PC-3 (cell line): ENCODE measurements at regions not wholly inside any gene's neighbourhood (a gene's known extent, or its start where the extent isn't known, plus 50 kb on each side); places are given as distances from the start of the nearest gene placed in this dataset.

Experiments
- EZH2 ChIP-seq: fragments of 300-600 bp; sonication (generic); IDR thresholded peaks from one replicate; pipeline ENCODE4 v1.6.1; 2017; ENCODE audit warnings: antibody characterized with exemption, mild to moderate bottlenecking, low read length; ENCODE audit not compliant: unreplicated experiment
- EZH2phosphoT487 ChIP-seq: fragments of 300-600 bp; sonication (generic); IDR thresholded peaks from 2 replicates; pipeline ENCODE4 v1.6.1; 2018; ENCODE audit warnings: mild to moderate bottlenecking, antibody characterized with exemption, low read length, borderline replicate concordance
- TF ChIP-seq, protein P1 (sequence below): fragments of 300-600 bp; sonication (generic); conservative IDR thresholded peaks from 2 replicates; pipeline ENCODE4 v1.5.1; 2017; ENCODE audit warnings: antibody characterized with exemption, low read depth, mild to moderate bottlenecking, low read length

DNA sequence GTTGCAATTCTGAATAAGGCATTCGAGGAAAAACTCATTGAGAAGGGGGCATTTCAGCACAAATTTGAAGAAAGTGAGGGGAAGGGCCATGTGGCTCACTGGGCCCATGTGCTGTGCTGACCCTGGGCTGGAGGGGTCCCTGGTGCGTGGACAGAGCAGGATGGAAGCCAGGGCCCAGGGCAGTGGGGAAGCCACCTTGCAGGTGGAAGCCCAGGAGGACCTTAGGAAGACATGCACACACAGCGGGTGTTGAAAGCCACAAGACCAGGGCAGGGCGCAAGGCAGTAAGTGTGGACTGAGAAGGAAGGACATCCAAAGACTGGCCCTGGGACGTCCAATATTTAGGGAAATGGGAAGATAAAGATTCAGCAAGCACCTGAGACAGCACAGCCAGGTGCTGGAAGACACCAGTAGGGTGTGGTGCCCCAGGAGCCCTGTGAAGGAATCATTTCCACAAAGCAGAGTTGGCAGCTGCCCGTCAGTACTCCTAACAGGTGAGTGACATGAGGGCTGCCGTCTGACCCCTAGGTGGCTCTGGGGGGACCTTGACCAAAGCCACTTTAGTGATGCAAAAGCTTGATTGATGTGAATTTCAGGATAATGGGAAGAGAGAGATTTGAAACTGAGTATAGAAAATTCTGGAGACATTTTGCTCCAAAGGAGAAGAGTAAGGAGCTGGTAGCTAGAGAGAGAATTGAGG is 254.4 kb upstream of the EXOC2 start:
- TF ChIP-seq, protein P1, sequence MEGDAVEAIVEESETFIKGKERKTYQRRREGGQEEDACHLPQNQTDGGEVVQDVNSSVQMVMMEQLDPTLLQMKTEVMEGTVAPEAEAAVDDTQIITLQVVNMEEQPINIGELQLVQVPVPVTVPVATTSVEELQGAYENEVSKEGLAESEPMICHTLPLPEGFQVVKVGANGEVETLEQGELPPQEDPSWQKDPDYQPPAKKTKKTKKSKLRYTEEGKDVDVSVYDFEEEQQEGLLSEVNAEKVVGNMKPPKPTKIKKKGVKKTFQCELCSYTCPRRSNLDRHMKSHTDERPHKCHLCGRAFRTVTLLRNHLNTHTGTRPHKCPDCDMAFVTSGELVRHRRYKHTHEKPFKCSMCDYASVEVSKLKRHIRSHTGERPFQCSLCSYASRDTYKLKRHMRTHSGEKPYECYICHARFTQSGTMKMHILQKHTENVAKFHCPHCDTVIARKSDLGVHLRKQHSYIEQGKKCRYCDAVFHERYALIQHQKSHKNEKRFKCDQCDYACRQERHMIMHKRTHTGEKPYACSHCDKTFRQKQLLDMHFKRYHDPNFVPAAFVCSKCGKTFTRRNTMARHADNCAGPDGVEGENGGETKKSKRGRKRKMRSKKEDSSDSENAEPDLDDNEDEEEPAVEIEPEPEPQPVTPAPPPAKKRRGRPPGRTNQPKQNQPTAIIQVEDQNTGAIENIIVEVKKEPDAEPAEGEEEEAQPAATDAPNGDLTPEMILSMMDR, result no peak
- TF ChIP-seq EZH2 (no peak), EZH2phosphoT487 (no peak)
